ENCODE measurements at regions not wholly inside any gene's neighbourhood (a gene's known extent, or its start where the extent isn't known, plus 50 kb on each side); places are given as distances from the start of the nearest gene placed in this dataset.
A peak's percentile ranks its signal among the peaks of the same experiment; 100 is the strongest.

DNA sequence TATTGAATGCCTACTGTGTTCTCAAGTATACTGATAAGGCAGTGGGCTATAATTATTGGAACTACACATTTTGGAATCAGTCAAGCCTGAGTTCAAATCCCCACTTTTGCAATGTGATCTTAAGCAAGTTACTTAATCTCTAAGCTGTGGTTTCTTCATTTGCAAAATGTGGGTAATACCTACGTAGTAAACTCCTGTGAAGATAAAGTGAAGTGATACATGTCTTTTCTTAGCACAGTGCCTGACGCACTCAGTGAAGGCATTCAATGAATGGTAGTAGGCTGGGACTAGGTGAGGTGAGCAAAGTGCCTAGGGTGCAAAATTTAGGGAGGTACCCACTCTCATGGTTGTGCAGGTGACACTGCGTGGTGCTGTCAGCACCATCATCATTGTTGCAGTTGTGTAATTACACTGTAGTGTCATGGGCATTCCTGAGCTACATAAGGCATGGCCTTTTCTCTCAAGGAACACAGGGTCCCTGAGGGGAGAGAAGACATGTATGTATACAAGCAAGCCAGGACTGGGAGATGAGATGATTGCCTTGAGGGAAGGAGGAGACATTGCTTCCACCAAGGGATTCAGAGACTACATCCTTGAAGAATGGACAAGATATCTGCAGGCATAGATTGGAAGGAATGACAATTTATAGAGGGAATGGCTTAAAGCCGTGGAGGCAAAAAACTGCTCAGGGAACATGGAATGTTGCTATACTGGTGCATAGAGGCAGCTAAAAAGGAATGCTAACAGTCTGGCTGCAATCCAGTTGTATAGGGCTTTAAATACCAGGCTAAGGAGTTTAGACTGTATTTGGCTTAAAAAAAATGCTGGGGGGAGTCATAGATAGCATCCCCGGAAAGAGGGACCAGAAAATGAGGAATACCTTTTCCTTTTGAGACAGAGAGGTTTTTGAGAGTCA lies 129.2 kb upstream of the ARHGAP5 start:
- ATAC-seq: peak; percentile 37; the same call in 2 of the 3 replicates
- TF ChIP-seq PPARA (CRISPR knock-in tag; IDR thresholded peaks at IDR 0.05; ENCODE audit: borderline replicate concordance): no peak
- no peak for TF ChIP-seq CSDC2 (CRISPR knock-in tag; IDR thresholded peaks at IDR 0.05)
- TF ChIP-seq ZFP3 (CRISPR knock-in tag; IDR thresholded peaks at IDR 0.05): no peak
- no peak for TF ChIP-seq ZNF70 (CRISPR knock-in tag; IDR thresholded peaks at IDR 0.05)
- TF ChIP-seq, protein P1, sequence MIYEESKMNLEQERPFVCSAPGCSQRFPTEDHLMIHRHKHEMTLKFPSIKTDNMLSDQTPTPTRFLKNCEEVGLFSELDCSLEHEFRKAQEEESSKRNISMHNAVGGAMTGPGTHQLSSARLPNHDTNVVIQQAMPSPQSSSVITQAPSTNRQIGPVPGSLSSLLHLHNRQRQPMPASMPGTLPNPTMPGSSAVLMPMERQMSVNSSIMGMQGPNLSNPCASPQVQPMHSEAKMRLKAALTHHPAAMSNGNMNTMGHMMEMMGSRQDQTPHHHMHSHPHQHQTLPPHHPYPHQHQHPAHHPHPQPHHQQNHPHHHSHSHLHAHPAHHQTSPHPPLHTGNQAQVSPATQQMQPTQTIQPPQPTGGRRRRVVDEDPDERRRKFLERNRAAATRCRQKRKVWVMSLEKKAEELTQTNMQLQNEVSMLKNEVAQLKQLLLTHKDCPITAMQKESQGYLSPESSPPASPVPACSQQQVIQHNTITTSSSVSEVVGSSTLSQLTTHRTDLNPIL (CRISPR knock-in tag; IDR thresholded peaks at IDR 0.05; ENCODE audit: low read depth): no peak
- no peak for TF ChIP-seq TOX (CRISPR knock-in tag; IDR thresholded peaks at IDR 0.05; ENCODE audit: borderline replicate concordance)
- no peak for TF ChIP-seq GLIS3 (CRISPR knock-in tag; IDR thresholded peaks at IDR 0.05)
- no peak for TF ChIP-seq RARB (CRISPR knock-in tag; IDR thresholded peaks at IDR 0.05)
- no peak for TF ChIP-seq ARNTL (CRISPR knock-in tag; IDR thresholded peaks at IDR 0.05; ENCODE audit: borderline replicate concordance, low read depth)
- no peak for TF ChIP-seq BACH2 (CRISPR knock-in tag; IDR thresholded peaks at IDR 0.05; ENCODE audit: borderline replicate concordance)
- no peak for TF ChIP-seq ZNF8 (CRISPR knock-in tag; IDR thresholded peaks at IDR 0.05)
- TF ChIP-seq ESRRG (CRISPR knock-in tag; IDR thresholded peaks at IDR 0.05): no peak
- no peak for TF ChIP-seq ISL1 (CRISPR knock-in tag; IDR thresholded peaks at IDR 0.05)
- TF ChIP-seq, protein P2, sequence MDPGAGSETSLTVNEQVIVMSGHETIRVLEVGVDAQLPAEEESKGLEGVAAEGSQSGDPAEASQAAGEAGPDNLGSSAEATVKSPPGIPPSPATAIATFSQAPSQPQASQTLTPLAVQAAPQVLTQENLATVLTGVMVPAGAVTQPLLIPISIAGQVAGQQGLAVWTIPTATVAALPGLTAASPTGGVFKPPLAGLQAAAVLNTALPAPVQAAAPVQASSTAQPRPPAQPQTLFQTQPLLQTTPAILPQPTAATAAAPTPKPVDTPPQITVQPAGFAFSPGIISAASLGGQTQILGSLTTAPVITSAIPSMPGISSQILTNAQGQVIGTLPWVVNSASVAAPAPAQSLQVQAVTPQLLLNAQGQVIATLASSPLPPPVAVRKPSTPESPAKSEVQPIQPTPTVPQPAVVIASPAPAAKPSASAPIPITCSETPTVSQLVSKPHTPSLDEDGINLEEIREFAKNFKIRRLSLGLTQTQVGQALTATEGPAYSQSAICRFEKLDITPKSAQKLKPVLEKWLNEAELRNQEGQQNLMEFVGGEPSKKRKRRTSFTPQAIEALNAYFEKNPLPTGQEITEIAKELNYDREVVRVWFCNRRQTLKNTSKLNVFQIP (CRISPR knock-in tag; IDR thresholded peaks at IDR 0.05; ENCODE audit: borderline replicate concordance, low read depth): no peak
- TF ChIP-seq SNAI2 (CRISPR knock-in tag; IDR thresholded peaks at IDR 0.05): no peak

DNA sequence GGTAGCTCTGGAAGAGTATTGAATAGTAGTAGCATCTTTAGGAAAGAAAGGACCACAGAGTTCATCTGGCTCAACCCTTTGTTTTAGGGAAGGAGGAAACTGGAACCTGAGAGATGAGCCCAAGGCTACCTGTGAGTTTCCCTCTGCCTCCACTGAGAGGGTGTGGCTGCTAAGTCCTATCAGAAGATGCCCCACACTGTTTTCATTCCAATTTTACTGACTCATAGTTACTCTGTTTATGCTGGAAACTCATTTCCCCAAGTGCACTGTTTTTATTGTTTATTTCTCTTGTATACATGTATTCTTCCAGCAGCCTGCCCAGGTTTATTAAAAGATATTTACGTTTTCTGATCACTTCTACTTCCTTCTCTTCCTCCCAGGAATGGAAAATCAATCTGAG lies 127.4 kb upstream of the ARHGAP5 start:
- TF ChIP-seq, protein P3, sequence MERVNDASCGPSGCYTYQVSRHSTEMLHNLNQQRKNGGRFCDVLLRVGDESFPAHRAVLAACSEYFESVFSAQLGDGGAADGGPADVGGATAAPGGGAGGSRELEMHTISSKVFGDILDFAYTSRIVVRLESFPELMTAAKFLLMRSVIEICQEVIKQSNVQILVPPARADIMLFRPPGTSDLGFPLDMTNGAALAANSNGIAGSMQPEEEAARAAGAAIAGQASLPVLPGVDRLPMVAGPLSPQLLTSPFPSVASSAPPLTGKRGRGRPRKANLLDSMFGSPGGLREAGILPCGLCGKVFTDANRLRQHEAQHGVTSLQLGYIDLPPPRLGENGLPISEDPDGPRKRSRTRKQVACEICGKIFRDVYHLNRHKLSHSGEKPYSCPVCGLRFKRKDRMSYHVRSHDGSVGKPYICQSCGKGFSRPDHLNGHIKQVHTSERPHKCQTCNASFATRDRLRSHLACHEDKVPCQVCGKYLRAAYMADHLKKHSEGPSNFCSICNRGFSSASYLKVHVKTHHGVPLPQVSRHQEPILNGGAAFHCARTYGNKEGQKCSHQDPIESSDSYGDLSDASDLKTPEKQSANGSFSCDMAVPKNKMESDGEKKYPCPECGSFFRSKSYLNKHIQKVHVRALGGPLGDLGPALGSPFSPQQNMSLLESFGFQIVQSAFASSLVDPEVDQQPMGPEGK (CRISPR knock-in tag; IDR thresholded peaks at IDR 0.05; ENCODE audit: borderline replicate concordance): no peak
- TF ChIP-seq GLIS3 (CRISPR knock-in tag; IDR thresholded peaks at IDR 0.05) (no peak), ARNTL (CRISPR knock-in tag; IDR thresholded peaks at IDR 0.05; ENCODE audit: borderline replicate concordance, low read depth) (no peak), ZFP3 (CRISPR knock-in tag; IDR thresholded peaks at IDR 0.05) (no peak), TOX (CRISPR knock-in tag; IDR thresholded peaks at IDR 0.05; ENCODE audit: borderline replicate concordance) (no peak), ISL1 (CRISPR knock-in tag; IDR thresholded peaks at IDR 0.05) (no peak), TCF4 (CRISPR knock-in tag; IDR thresholded peaks at IDR 0.05; ENCODE audit: borderline replicate concordance) (no peak), SNAI2 (CRISPR knock-in tag; IDR thresholded peaks at IDR 0.05) (no peak)
- TF ChIP-seq, protein P4, sequence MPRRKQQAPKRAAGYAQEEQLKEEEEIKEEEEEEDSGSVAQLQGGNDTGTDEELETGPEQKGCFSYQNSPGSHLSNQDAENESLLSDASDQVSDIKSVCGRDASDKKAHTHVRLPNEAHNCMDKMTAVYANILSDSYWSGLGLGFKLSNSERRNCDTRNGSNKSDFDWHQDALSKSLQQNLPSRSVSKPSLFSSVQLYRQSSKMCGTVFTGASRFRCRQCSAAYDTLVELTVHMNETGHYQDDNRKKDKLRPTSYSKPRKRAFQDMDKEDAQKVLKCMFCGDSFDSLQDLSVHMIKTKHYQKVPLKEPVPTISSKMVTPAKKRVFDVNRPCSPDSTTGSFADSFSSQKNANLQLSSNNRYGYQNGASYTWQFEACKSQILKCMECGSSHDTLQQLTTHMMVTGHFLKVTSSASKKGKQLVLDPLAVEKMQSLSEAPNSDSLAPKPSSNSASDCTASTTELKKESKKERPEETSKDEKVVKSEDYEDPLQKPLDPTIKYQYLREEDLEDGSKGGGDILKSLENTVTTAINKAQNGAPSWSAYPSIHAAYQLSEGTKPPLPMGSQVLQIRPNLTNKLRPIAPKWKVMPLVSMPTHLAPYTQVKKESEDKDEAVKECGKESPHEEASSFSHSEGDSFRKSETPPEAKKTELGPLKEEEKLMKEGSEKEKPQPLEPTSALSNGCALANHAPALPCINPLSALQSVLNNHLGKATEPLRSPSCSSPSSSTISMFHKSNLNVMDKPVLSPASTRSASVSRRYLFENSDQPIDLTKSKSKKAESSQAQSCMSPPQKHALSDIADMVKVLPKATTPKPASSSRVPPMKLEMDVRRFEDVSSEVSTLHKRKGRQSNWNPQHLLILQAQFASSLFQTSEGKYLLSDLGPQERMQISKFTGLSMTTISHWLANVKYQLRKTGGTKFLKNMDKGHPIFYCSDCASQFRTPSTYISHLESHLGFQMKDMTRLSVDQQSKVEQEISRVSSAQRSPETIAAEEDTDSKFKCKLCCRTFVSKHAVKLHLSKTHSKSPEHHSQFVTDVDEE (CRISPR knock-in tag; IDR thresholded peaks at IDR 0.05): no peak
- TF ChIP-seq, protein P1 (CRISPR knock-in tag; IDR thresholded peaks at IDR 0.05; ENCODE audit: low read depth): no peak

DNA sequence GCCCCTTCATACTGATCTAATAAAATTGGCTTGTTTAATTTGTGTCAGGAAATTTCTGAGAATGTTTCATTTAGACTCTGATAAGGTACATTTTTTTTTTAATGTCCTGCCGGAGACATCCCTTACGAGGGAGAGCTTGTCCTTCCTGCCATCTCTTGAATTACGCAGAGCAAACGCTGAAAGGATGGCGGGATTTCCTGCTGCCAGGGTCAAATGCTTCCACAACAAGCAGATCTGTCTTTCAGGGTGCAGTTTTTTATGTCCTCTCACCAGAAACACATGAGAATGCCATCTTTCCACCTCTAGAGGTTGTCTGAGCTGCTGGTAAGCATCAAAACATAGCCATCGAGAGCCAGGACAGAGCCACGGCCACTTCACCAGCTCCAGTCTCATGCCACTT lies 126.8 kb upstream of the ARHGAP5 start:
- no peak; the same call in 2 of the 3 replicates for ATAC-seq
- TF ChIP-seq ISL1 (CRISPR knock-in tag; IDR thresholded peaks at IDR 0.05): peak; percentile 41; the same call in 1 of the 2 replicates
- TF ChIP-seq RARB (CRISPR knock-in tag; IDR thresholded peaks at IDR 0.05): no peak
- TF ChIP-seq ZFP3 (CRISPR knock-in tag; IDR thresholded peaks at IDR 0.05): no peak

More for the DNA sequence above, 127.4 kb upstream of the ARHGAP5 start:
- ATAC-seq: peak; percentile 33; the same call in 1 of the 3 replicates
